ENCODE measurements at regions not wholly inside any gene's neighbourhood (a gene's known extent, or its start where the extent isn't known, plus 50 kb on each side); places are given as distances from the start of the nearest gene placed in this dataset.

GRCh38 chr14:49221316-49221715 lies 364.9 kb downstream of the RPS29 start:
- TF ChIP-seq CTCF (IDR thresholded peaks at IDR 0.05; ENCODE audit: extremely low read depth, insufficient read depth, missing control alignments) = no peak
- no peak for DNase-seq (ENCODE audit: low spot score)
- in situ Hi-C loops (cut with MboI; ENCODE audit: low pct_unique_long_range_greater_than_20kb, low sequenced_read_pairs, unreplicated experiment) = no loop called here

GRCh38 chr14:49220492-49220891 lies 365.7 kb downstream of the RPS29 start:
- in situ Hi-C loops (cut with MboI; ENCODE audit: low pct_unique_long_range_greater_than_20kb, low sequenced_read_pairs, unreplicated experiment) = no loop called here
- no peak for DNase-seq (ENCODE audit: low spot score)

GRCh38 chr14:49218436-49219092 lies 367.6 kb downstream of the RPS29 start:
- no peak for DNase-seq (ENCODE audit: low spot score)
- in situ Hi-C loops (cut with MboI; ENCODE audit: low pct_unique_long_range_greater_than_20kb, low sequenced_read_pairs, unreplicated experiment) = no loop called here
- no peak for TF ChIP-seq CTCF (IDR thresholded peaks at IDR 0.05; ENCODE audit: extremely low read depth, insufficient read depth, missing control alignments)

More at GRCh38 chr14:49220492-49220891, 365.7 kb downstream of the RPS29 start:
- no peak for TF ChIP-seq CTCF (IDR thresholded peaks at IDR 0.05; ENCODE audit: extremely low read depth, insufficient read depth, missing control alignments)

GRCh38 chr14:49212721-49213120 lies 373.5 kb downstream of the RPS29 start:
- no peak for TF ChIP-seq CTCF (IDR thresholded peaks at IDR 0.05; ENCODE audit: extremely low read depth, insufficient read depth, missing control alignments)
- no peak for DNase-seq (ENCODE audit: low spot score)
- in situ Hi-C loops (cut with MboI; ENCODE audit: low pct_unique_long_range_greater_than_20kb, low sequenced_read_pairs, unreplicated experiment) = no loop called here

GRCh38 chr14:49209416-49209815 lies 376.8 kb downstream of the RPS29 start:
- in situ Hi-C loops (cut with MboI; ENCODE audit: low pct_unique_long_range_greater_than_20kb, low sequenced_read_pairs, unreplicated experiment) = no loop called here
- no peak for TF ChIP-seq CTCF (IDR thresholded peaks at IDR 0.05; ENCODE audit: extremely low read depth, insufficient read depth, missing control alignments)
- DNase-seq (ENCODE audit: low spot score) = no peak

- no peak for TF ChIP-seq CTCF (IDR thresholded peaks at IDR 0.05; ENCODE audit: extremely low read depth, insufficient read depth, missing control alignments)
- DNase-seq (ENCODE audit: low spot score) = no peak
- in situ Hi-C loops (cut with MboI; ENCODE audit: low pct_unique_long_range_greater_than_20kb, low sequenced_read_pairs, unreplicated experiment) = no loop called here
These were observed 379.4 kb downstream of the RPS29 start for GRCh38 chr14:49206828-49207227.
